A549 (cell line): ENCODE measurements at regions not wholly inside any gene's neighbourhood (a gene's known extent, or its start where the extent isn't known, plus 50 kb on each side); places are given as distances from the start of the nearest gene placed in this dataset.

Experiments
- ATAC-seq, 2 experiments: fragments of 200-7000 bp in 1 of 2; fragments of >200 bp in 1 of 2; cut with Nextera tagmentation in 1 of 2; cut with Tn5 transposase in 1 of 2; 3 replicates each; pipeline versions ENCODE4 v1.8.0 to v1.9.1; 2018 to 2020; ENCODE audit warnings: mild to moderate bottlenecking in 1 of 2, moderate library complexity in 1 of 2
- CTCF ChIA-PET: fragments of 300-600 bp; sonication (Branson Sonifier 250); formaldehyde crosslinking; extraction: SDS; loops from one replicate; lab custom pipeline; 2021; ENCODE audit warnings: antibody characterized with exemption, inconsistent platforms; lab: Yijun Ruan, JAX
- POLR2A ChIA-PET: fragments of 350-600 bp; formaldehyde crosslinking; extraction: SDS; loops from one replicate; lab custom pipeline; 2021; ENCODE audit warnings: antibody characterized with exemption, inconsistent platforms; lab: Yijun Ruan, JAX
- DNase-seq, 2 experiments: peaks; one replicate each; pipeline versions ENCODE4 v3.0.0 to v3.0.0-alpha.2; 2011 to 2016; ENCODE audit warnings: low read depth in 1 of 2, low spot score in 1 of 2
- FAIRE-seq: peaks from 2 replicates; lab custom pipeline; 2011; peaks lifted over from hg19 to GRCh38; lab: Jason Lieb, UNC
- H3K27ac ChIP-seq, 2 experiments: fragments of >200 bp; sonication (Bioruptor Twin); formaldehyde crosslinking; 3 replicates each; pipeline ENCODE4 v1.5.1; 2016 to 2017
- H3K4me1 ChIP-seq: fragments of >200 bp; sonication (Bioruptor Twin); formaldehyde crosslinking; 3 replicates; pipeline ENCODE4 v1.6.1; 2016
- H3K4me2 ChIP-seq: fragments of >200 bp; sonication (Bioruptor Twin); formaldehyde crosslinking; 3 replicates; pipeline ENCODE4 v1.6.1; 2016
- H3K4me3 ChIP-seq: fragments of >200 bp; sonication (Bioruptor Twin); formaldehyde crosslinking; 3 replicates; pipeline ENCODE4 v1.5.1; 2016
- H3K9me3 ChIP-seq: fragments of >200 bp; sonication (Bioruptor Twin); formaldehyde crosslinking; 3 replicates; pipeline ENCODE4 v1.6.1; 2016
- ATOH8 ChIP-seq: fragments of 250-450 bp; sonication (Bioruptor Pico); IDR thresholded peaks from 2 replicates; pipeline ENCODE4 v1.5.0; 2020; ENCODE audit warnings: low read depth, mild to moderate bottlenecking, moderate library complexity
- CBX8 ChIP-seq: fragments of 200-600 bp; sonication (generic); IDR thresholded peaks from 2 replicates; pipeline ENCODE4 v1.6.1; 2016
- CEBPB ChIP-seq, 2 experiments: fragments of >200 bp in 1 of 2; sonication (Bioruptor Twin) in 1 of 2; formaldehyde crosslinking in 1 of 2; IDR thresholded peaks; 2 replicates each; pipeline ENCODE4 v1.6.1; 2012 to 2016
- EHF ChIP-seq: fragments of 250-450 bp; sonication (Bioruptor Pico); IDR thresholded peaks from 2 replicates; pipeline ENCODE4 v1.5.0; 2020; ENCODE audit warnings: mild to moderate bottlenecking
- FOSB ChIP-seq: fragments of 250-450 bp; sonication (Bioruptor Pico); IDR thresholded peaks from 2 replicates; pipeline ENCODE4 v1.5.0; 2020; ENCODE audit warnings: mild to moderate bottlenecking, moderate library complexity
- FOSL2 ChIP-seq, 2 experiments: fragments of 450-650 bp in 1 of 2; fragments of >200 bp in 1 of 2; sonication (Bioruptor Twin) in 1 of 2; formaldehyde crosslinking; IDR thresholded peaks; 2 replicates each; pipeline versions ENCODE4 v1.5.0 to v1.6.1; 2016 to 2020; ENCODE audit warnings: mild to moderate bottlenecking in 1 of 2, moderate library complexity in 1 of 2
- FOXS1 ChIP-seq: fragments of 250-450 bp; sonication (Bioruptor Pico); IDR thresholded peaks from 2 replicates; pipeline ENCODE4 v1.5.0; 2020; ENCODE audit warnings: mild to moderate bottlenecking, moderate library complexity
- HMGXB4 ChIP-seq: fragments of 250-450 bp; sonication (Bioruptor Pico); IDR thresholded peaks from 2 replicates; pipeline ENCODE4 v1.5.0; 2021; ENCODE audit warnings: mild to moderate bottlenecking, moderate library complexity, borderline replicate concordance
- HOXA7 ChIP-seq: fragments of 250-450 bp; sonication (Bioruptor Pico); IDR thresholded peaks from 2 replicates; pipeline ENCODE4 v1.5.0; 2020; ENCODE audit warnings: mild to moderate bottlenecking, moderate library complexity
- KDM1A ChIP-seq: fragments of 200-600 bp; sonication (generic); IDR thresholded peaks from 2 replicates; pipeline ENCODE4 v1.6.1; 2016; ENCODE audit warnings: low read depth, mild to moderate bottlenecking
- MAX ChIP-seq: IDR thresholded peaks from 2 replicates; pipeline ENCODE4 v1.6.1; 2012
- RARB ChIP-seq: fragments of 250-450 bp; sonication (Bioruptor Pico); IDR thresholded peaks from 2 replicates; pipeline ENCODE4 v1.8.0; 2021; ENCODE audit warnings: mild to moderate bottlenecking, moderate library complexity
- RCOR1 ChIP-seq: fragments of 150-350 bp; IDR thresholded peaks from 2 replicates; pipeline ENCODE4 v1.6.1; 2014; ENCODE audit warnings: antibody characterized with exemption, low read length, low read depth
- RNF2 ChIP-seq: fragments of 200-600 bp; sonication (generic); IDR thresholded peaks from 2 replicates; pipeline ENCODE4 v1.6.1; 2016; ENCODE audit warnings: low read depth, mild to moderate bottlenecking, antibody characterized with exemption, moderate library complexity, borderline replicate concordance
- SREBF2 ChIP-seq: fragments of 450-650 bp; IDR thresholded peaks from 2 replicates; pipeline ENCODE4 v1.6.1; 2014; ENCODE audit warnings: mild to moderate bottlenecking, moderate library complexity
- WGBS: methylation state at CpG from one replicate; pipeline ENCODE4 v1.1.6; 2017; ENCODE audit errors: missing lambda C conversion rate; 5-methylcytosine and 5-hydroxymethylcytosine counted together
- TF ChIP-seq, protein P1 (sequence below): fragments of >200 bp; sonication (Bioruptor Twin); formaldehyde crosslinking; IDR thresholded peaks from 3 replicates; pipeline ENCODE4 v1.5.1; 2016
- TF ChIP-seq, protein P2 (sequence below): fragments of >200 bp; sonication (Bioruptor Twin); formaldehyde crosslinking; IDR thresholded peaks from 3 replicates; pipeline ENCODE4 v1.6.1; 2016

- ATAC-seq: no peak
- no peaks in the 10 kb centered on the region for H3K9me3 ChIP-seq
- H3K4me2 ChIP-seq: no peak overlapping the region
- 64% methylated on average over 4 of the region's 4 CpGs for WGBS
- CTCF ChIA-PET: no interaction called here
- no peak overlapping the region for H3K27ac ChIP-seq
- no peak overlapping the region for H3K4me3 ChIP-seq
- POLR2A ChIA-PET: no interaction called here
- no peaks in the 10 kb centered on the region for H3K4me1 ChIP-seq
- TF ChIP-seq EHF (CRISPR knock-in tag) (no peak), FOSB (CRISPR knock-in tag) (no peak), RCOR1 (no peak), CEBPB (IDR thresholded peaks at IDR 0.05) (no peak), CBX8 (no peak), ATOH8 (no peak), SREBF2 (no peak), FOSL2 (IDR thresholded peaks at IDR 0.05) (no peak), FOSL2 (CRISPR knock-in tag; IDR thresholded peaks at IDR 0.05) (no peak), HMGXB4 (CRISPR knock-in tag) (no peak), FOXS1 (CRISPR knock-in tag) (no peak), RNF2 (no peak), MAX (no peak), KDM1A (no peak), RARB (CRISPR knock-in tag) (no peak), HOXA7 (CRISPR knock-in tag) (no peak)
- TF ChIP-seq, protein P1, sequence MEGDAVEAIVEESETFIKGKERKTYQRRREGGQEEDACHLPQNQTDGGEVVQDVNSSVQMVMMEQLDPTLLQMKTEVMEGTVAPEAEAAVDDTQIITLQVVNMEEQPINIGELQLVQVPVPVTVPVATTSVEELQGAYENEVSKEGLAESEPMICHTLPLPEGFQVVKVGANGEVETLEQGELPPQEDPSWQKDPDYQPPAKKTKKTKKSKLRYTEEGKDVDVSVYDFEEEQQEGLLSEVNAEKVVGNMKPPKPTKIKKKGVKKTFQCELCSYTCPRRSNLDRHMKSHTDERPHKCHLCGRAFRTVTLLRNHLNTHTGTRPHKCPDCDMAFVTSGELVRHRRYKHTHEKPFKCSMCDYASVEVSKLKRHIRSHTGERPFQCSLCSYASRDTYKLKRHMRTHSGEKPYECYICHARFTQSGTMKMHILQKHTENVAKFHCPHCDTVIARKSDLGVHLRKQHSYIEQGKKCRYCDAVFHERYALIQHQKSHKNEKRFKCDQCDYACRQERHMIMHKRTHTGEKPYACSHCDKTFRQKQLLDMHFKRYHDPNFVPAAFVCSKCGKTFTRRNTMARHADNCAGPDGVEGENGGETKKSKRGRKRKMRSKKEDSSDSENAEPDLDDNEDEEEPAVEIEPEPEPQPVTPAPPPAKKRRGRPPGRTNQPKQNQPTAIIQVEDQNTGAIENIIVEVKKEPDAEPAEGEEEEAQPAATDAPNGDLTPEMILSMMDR: no peak
- TF ChIP-seq, protein P2, sequence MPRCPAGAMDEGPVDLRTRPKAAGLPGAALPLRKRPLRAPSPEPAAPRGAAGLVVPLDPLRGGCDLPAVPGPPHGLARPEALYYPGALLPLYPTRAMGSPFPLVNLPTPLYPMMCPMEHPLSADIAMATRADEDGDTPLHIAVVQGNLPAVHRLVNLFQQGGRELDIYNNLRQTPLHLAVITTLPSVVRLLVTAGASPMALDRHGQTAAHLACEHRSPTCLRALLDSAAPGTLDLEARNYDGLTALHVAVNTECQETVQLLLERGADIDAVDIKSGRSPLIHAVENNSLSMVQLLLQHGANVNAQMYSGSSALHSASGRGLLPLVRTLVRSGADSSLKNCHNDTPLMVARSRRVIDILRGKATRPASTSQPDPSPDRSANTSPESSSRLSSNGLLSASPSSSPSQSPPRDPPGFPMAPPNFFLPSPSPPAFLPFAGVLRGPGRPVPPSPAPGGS: no peak
- TF ChIP-seq, all 56 proteins: peak for 0
- DNase-seq (no peak), FAIRE-seq (no peak)
Measured at GRCh38 chr6:126285871-126286365, 54.0 kb upstream of the CENPW start.
